ENCODE measurements at regions not wholly inside any gene's neighbourhood (a gene's known extent, or its start where the extent isn't known, plus 50 kb on each side); places are given as distances from the start of the nearest gene placed in this dataset.

- no peaks in the 10 kb centered on the region for H3K9me2 ChIP-seq (replicated peaks; ENCODE audit: low read depth, low read length)
- H3K27me3 ChIP-seq (ENCODE audit: insufficient read depth, low read length, poor library complexity, severe bottlenecking) = no peaks in the 10 kb centered on the region
- H3F3A ChIP-seq (ENCODE audit: low read depth) = peaks cover 9% of the 10 kb centered on the region; the same call in 1 of the 2 replicates
- no peaks in the 10 kb centered on the region for H3K36me3 ChIP-seq (ENCODE audit: insufficient read depth, low read length)
- peaks cover 81% of the 10 kb centered on the region for H3K79me2 ChIP-seq (ENCODE audit: insufficient read depth, low read length)
- TF ChIP-seq CTCF (conservative IDR thresholded peaks at IDR 0.05; ENCODE audit: low read length) (no peak), EZH2phosphoT487 (IDR thresholded peaks at IDR 0.05; ENCODE audit: borderline replicate concordance) (no peak)
- H3K4me1 ChIP-seq (ENCODE audit: insufficient read depth, low read length, poor library complexity, severe bottlenecking) = peaks cover 71% of the 10 kb centered on the region
- H4K20me1 ChIP-seq (ENCODE audit: insufficient read depth, low read length, poor library complexity, severe bottlenecking) = no peaks in the 10 kb centered on the region
- no peaks in the 10 kb centered on the region for H3K9me3 ChIP-seq (ENCODE audit: insufficient read depth, low read depth, low read length)
- no peak overlapping the region for H3K9ac ChIP-seq (ENCODE audit: low read depth, low read length, poor library complexity, severe bottlenecking)
- H2AFZ ChIP-seq (ENCODE audit: low read length) = no peak overlapping the region
- H3K4me3 ChIP-seq (ENCODE audit: low read length, poor library complexity, severe bottlenecking) = no peak overlapping the region
- H3K4me2 ChIP-seq (ENCODE audit: low read depth, low read length, poor library complexity, severe bottlenecking) = peak overlapping the region; percentile 1
These were observed 58.9 kb upstream of the ARHGAP32 start for GRCh38 chr11:129251067-129251466.

- Histone ChIP-seq H3F3A (ENCODE audit: low read depth) (peaks cover 9% of the 10 kb centered on the region; the same call in 1 of the 2 replicates), H3K4me1 (ENCODE audit: insufficient read depth, low read length, poor library complexity, severe bottlenecking) (peaks cover 69% of the 10 kb centered on the region), H3K4me2 (ENCODE audit: low read depth, low read length, poor library complexity, severe bottlenecking) (no peak overlapping the region), H2AFZ (ENCODE audit: low read length) (no peak overlapping the region), H4K20me1 (ENCODE audit: insufficient read depth, low read length, poor library complexity, severe bottlenecking) (no peaks in the 10 kb centered on the region), H3K9ac (ENCODE audit: low read depth, low read length, poor library complexity, severe bottlenecking) (no peak overlapping the region), H3K36me3 (ENCODE audit: insufficient read depth, low read length) (no peaks in the 10 kb centered on the region), H3K4me3 (ENCODE audit: low read length, poor library complexity, severe bottlenecking) (no peak overlapping the region), H3K9me2 (replicated peaks; ENCODE audit: low read depth, low read length) (no peaks in the 10 kb centered on the region), H3K79me2 (ENCODE audit: insufficient read depth, low read length) (peaks cover 74% of the 10 kb centered on the region), H3K27me3 (ENCODE audit: insufficient read depth, low read length, poor library complexity, severe bottlenecking) (no peaks in the 10 kb centered on the region), H3K9me3 (ENCODE audit: insufficient read depth, low read depth, low read length) (no peaks in the 10 kb centered on the region)
- TF ChIP-seq CTCF (conservative IDR thresholded peaks at IDR 0.05; ENCODE audit: low read length) (no peak), EZH2phosphoT487 (IDR thresholded peaks at IDR 0.05; ENCODE audit: borderline replicate concordance) (no peak)
These were observed 57.8 kb upstream of the ARHGAP32 start for GRCh38 chr11:129249923-129250322.

GRCh38 chr11:129249351-129249750 is 57.2 kb upstream of the ARHGAP32 start:
- H3K9ac ChIP-seq (ENCODE audit: low read depth, low read length, poor library complexity, severe bottlenecking) = no peak overlapping the region
- TF ChIP-seq EZH2phosphoT487 (IDR thresholded peaks at IDR 0.05; ENCODE audit: borderline replicate concordance) = no peak
- no peak for TF ChIP-seq CTCF (conservative IDR thresholded peaks at IDR 0.05; ENCODE audit: low read length)
- H3F3A ChIP-seq (ENCODE audit: low read depth) = peaks cover 9% of the 10 kb centered on the region; the same call in 1 of the 2 replicates
- H3K79me2 ChIP-seq (ENCODE audit: insufficient read depth, low read length) = peaks cover 68% of the 10 kb centered on the region
- no peaks in the 10 kb centered on the region for H3K27me3 ChIP-seq (ENCODE audit: insufficient read depth, low read length, poor library complexity, severe bottlenecking)
- no peaks in the 10 kb centered on the region for H4K20me1 ChIP-seq (ENCODE audit: insufficient read depth, low read length, poor library complexity, severe bottlenecking)
- no peak overlapping the region for H2AFZ ChIP-seq (ENCODE audit: low read length)
- H3K36me3 ChIP-seq (ENCODE audit: insufficient read depth, low read length) = no peaks in the 10 kb centered on the region
- H3K9me2 ChIP-seq (replicated peaks; ENCODE audit: low read depth, low read length) = no peaks in the 10 kb centered on the region
- no peaks in the 10 kb centered on the region for H3K9me3 ChIP-seq (ENCODE audit: insufficient read depth, low read depth, low read length)
- no peak overlapping the region for H3K4me2 ChIP-seq (ENCODE audit: low read depth, low read length, poor library complexity, severe bottlenecking)
- no peak overlapping the region for H3K4me3 ChIP-seq (ENCODE audit: low read length, poor library complexity, severe bottlenecking)
- peaks cover 69% of the 10 kb centered on the region for H3K4me1 ChIP-seq (ENCODE audit: insufficient read depth, low read length, poor library complexity, severe bottlenecking)
